Thoracic aorta (tissue), 2 donors: ENCODE measurements at regions not wholly inside any gene's neighbourhood (a gene's known extent, or its start where the extent isn't known, plus 50 kb on each side); places are given as distances from the start of the nearest gene placed in this dataset.

Experiments used
- ATAC-seq: fragments of 150-250 bp; one replicate; pipeline ENCODE4 v1.8.0; 2017; ENCODE audit warnings: low read depth; ENCODE audit not compliant: insufficient number of reproducible peaks, low FRiP score
- DNase-seq: peaks from one replicate; pipeline ENCODE4 v3.0.0-alpha.2; 2020; ENCODE audit warnings: low spot score
- H3K27ac ChIP-seq, 2 donors: fragments of 200-600 bp; sonication (generic); 1 replicate in 1 of 2; 2 replicates in 1 of 2; pipeline ENCODE4 v1.5.1; 2016; ENCODE audit warnings: mild to moderate bottlenecking in 2 of 2, moderate library complexity in 2 of 2
- H3K27me3 ChIP-seq: fragments of 200-600 bp; sonication (generic); replicated peaks from 2 replicates; pipeline ENCODE4 v1.6.0; 2016; ENCODE audit warnings: mild to moderate bottlenecking; ENCODE audit not compliant: insufficient read depth
- H3K36me3 ChIP-seq: fragments of 200-600 bp; sonication (generic); one replicate; pipeline ENCODE4 v1.5.1; 2016
- H3K4me1 ChIP-seq, 2 donors: fragments of 200-600 bp; sonication (generic); 1 replicate in 1 of 2; 2 replicates in 1 of 2; pipeline versions ENCODE4 v1.5.1 to v1.6.0; 2016; ENCODE audit warnings: low read depth in 2 of 2, mild to moderate bottlenecking in 1 of 2; ENCODE audit not compliant: control insufficient read depth in 1 of 2
- H3K4me3 ChIP-seq: fragments of 200-600 bp; sonication (generic); 2 replicates; pipeline ENCODE4 v1.5.1; 2016; ENCODE audit warnings: mild to moderate bottlenecking
- H3K9me3 ChIP-seq: fragments of 200-600 bp; sonication (generic); 2 replicates; pipeline ENCODE4 v1.5.1; 2016
- CTCF ChIP-seq: fragments of 200-600 bp; sonication (generic); IDR thresholded peaks from one replicate; pipeline ENCODE4 v1.5.1; 2019; ENCODE audit warnings: antibody characterized with exemption

- H3K36me3 ChIP-seq = no peaks in the 10 kb centered on the region
- ATAC-seq (no peak), DNase-seq (no peak)
- H3K27me3 ChIP-seq = no peaks in the 10 kb centered on the region
- no peak for TF ChIP-seq CTCF
- H3K4me1 ChIP-seq = no peaks in the 10 kb centered on the region
- H3K27ac ChIP-seq = no peak overlapping the region
- no peak overlapping the region for H3K4me3 ChIP-seq
- no peaks in the 10 kb centered on the region for H3K9me3 ChIP-seq
These were observed 1620.4 kb downstream of the PCDH7 start for GRCh38 chr4:32340591-32340990.

GRCh38 chr4:32341342-32341741 is 1621.2 kb downstream of the PCDH7 start:
- ATAC-seq (no peak), DNase-seq (no peak)
- Histone ChIP-seq H3K27ac (no peak overlapping the region), H3K27me3 (no peaks in the 10 kb centered on the region), H3K36me3 (no peaks in the 10 kb centered on the region), H3K9me3 (no peaks in the 10 kb centered on the region), H3K4me1 (no peaks in the 10 kb centered on the region), H3K4me3 (no peak overlapping the region)
- no peak for TF ChIP-seq CTCF

- Histone ChIP-seq H3K27ac (no peak overlapping the region), H3K4me1 (no peaks in the 10 kb centered on the region), H3K9me3 (no peaks in the 10 kb centered on the region), H3K4me3 (no peak overlapping the region), H3K27me3 (no peaks in the 10 kb centered on the region), H3K36me3 (no peaks in the 10 kb centered on the region)
- DNase-seq (no peak), ATAC-seq (no peak)
- TF ChIP-seq CTCF = no peak
These were observed 1621.9 kb downstream of the PCDH7 start for GRCh38 chr4:32342054-32342453.

GRCh38 chr4:32349026-32349425 is 1628.9 kb downstream of the PCDH7 start:
- DNase-seq (no peak), ATAC-seq (no peak)
- H3K27ac ChIP-seq = no peak overlapping the region
- H3K9me3 ChIP-seq = no peaks in the 10 kb centered on the region
- no peaks in the 10 kb centered on the region for H3K36me3 ChIP-seq
- no peak overlapping the region for H3K4me3 ChIP-seq
- TF ChIP-seq CTCF = no peak
- H3K27me3 ChIP-seq = no peaks in the 10 kb centered on the region
- H3K4me1 ChIP-seq = no peaks in the 10 kb centered on the region

GRCh38 chr4:32374206-32374605 is 1654.0 kb downstream of the PCDH7 start:
- H3K36me3 ChIP-seq = no peaks in the 10 kb centered on the region
- no peak overlapping the region for H3K4me3 ChIP-seq
- no peaks in the 10 kb centered on the region for H3K9me3 ChIP-seq
- no peak overlapping the region for H3K27ac ChIP-seq
- no peaks in the 10 kb centered on the region for H3K27me3 ChIP-seq
- TF ChIP-seq CTCF = no peak
- no peaks in the 10 kb centered on the region for H3K4me1 ChIP-seq
- ATAC-seq (no peak), DNase-seq (no peak)
